ENCODE measurements at regions not wholly inside any gene's neighbourhood (a gene's known extent, or its start where the extent isn't known, plus 50 kb on each side); places are given as distances from the start of the nearest gene placed in this dataset.
A peak's percentile ranks its signal among the peaks of the same experiment; 100 is the strongest.

- POLR2A ChIA-PET, result no interaction called here
- Histone ChIP-seq H3K9me1 (replicated peaks; ENCODE audit: control insufficient read depth, extremely low read depth, insufficient read depth, low read length) (no peaks in the 10 kb centered on the region), H3K9me3 (replicated peaks; ENCODE audit: control insufficient read depth, insufficient read depth, low read length) (no peaks in the 10 kb centered on the region), H2AFZ (ENCODE audit: low read depth, low read length) (no peak overlapping the region), H3K4me3 (replicated peaks in 1 of 3; ENCODE audit: insufficient read depth in 1 of 3, low read depth in 1 of 3, low read length in 3 of 3) (no peak overlapping the region), H4K20me1 (replicated peaks; ENCODE audit: control insufficient read depth, extremely low read depth, insufficient read depth, low read length) (no peaks in the 10 kb centered on the region), H3K4me1 (ENCODE audit: control insufficient read depth, extremely low read depth, insufficient read depth, low read length) (peaks cover 26% of the 10 kb centered on the region), H3K9ac (replicated peaks; ENCODE audit: extremely low read depth, insufficient read depth, low read length) (no peak overlapping the region), H3K79me2 (ENCODE audit: control insufficient read depth, insufficient read depth, low read length) (no peaks in the 10 kb centered on the region), H3K27me3 (ENCODE audit: control insufficient read depth in 2 of 2, insufficient read depth in 2 of 2, low read length in 2 of 2) (no peaks in the 10 kb centered on the region), H3K36me3 (ENCODE audit: control insufficient read depth in 2 of 2, extremely low read depth in 1 of 2, insufficient read depth in 2 of 2, low read length in 2 of 2) (no peaks in the 10 kb centered on the region), H3K4me2 (ENCODE audit: insufficient read depth, low read length) (no peak overlapping the region), H3K27ac (ENCODE audit: insufficient read depth, low read depth, low read length) (no peak overlapping the region)
- CTCF ChIA-PET, result interaction anchor here (0.9 to 2.5 kb wide), 8 partner anchors 12 to 463 kb away, joined by 3 to 10 read pairs (median 4); partner anchors contain the start of gene BCOR
- FAIRE-seq (no peak), DNase-seq (ENCODE audit: low read depth, low spot score) (no peak)
- intact Hi-C loops (cut with micrococcal nuclease) (loop anchor here (1.0 to 5.0 kb wide), 6 partner anchors 59 to 751 kb away; no protein-coding TSS in a partner anchor), dilution Hi-C loops (cut with MboI; ENCODE audit: extremely low pct_ligation_motif_present, low sequenced_read_pairs) (no loop called here)
- TF ChIP-seq POLR2AphosphoS5 (IDR thresholded peaks at IDR 0.05; ENCODE audit: insufficient read depth, low read depth, low read length) (no peak), EZH2 (IDR thresholded peaks at IDR 0.05; ENCODE audit: borderline replicate concordance, low read depth, low read length, severe bottlenecking) (no peak), GATA2 (IDR thresholded peaks at IDR 0.05; ENCODE audit: insufficient read depth, insufficient read length, low read depth, low read length) (no peak), POLR2A (IDR thresholded peaks at IDR 0.05; ENCODE audit: low read depth, low read length) (no peak), MAX (IDR thresholded peaks at IDR 0.05; ENCODE audit: insufficient read depth, insufficient read length) (no peak)
- BruUV-seq (replicated peaks), result no TSS peak
These were observed 70.8 kb upstream of the BCOR start for GRCh38 chrX:40168480-40169011.

- Histone ChIP-seq H3K4me3 (replicated peaks in 1 of 3; ENCODE audit: insufficient read depth in 1 of 3, low read depth in 1 of 3, low read length in 3 of 3) (peak overlapping the region in 2 of 3 experiments; percentile 12 to 26), H3K4me2 (ENCODE audit: insufficient read depth, low read length) (peak overlapping the region; percentile 62), H3K27me3 (ENCODE audit: control insufficient read depth in 2 of 2, insufficient read depth in 2 of 2, low read length in 2 of 2) (no peaks in the 10 kb centered on the region), H3K27ac (ENCODE audit: insufficient read depth, low read depth, low read length) (no peak overlapping the region), H3K9me3 (replicated peaks; ENCODE audit: control insufficient read depth, insufficient read depth, low read length) (no peaks in the 10 kb centered on the region), H3K4me1 (ENCODE audit: control insufficient read depth, extremely low read depth, insufficient read depth, low read length) (peaks cover 20% of the 10 kb centered on the region), H4K20me1 (replicated peaks; ENCODE audit: control insufficient read depth, extremely low read depth, insufficient read depth, low read length) (no peaks in the 10 kb centered on the region), H3K9ac (replicated peaks; ENCODE audit: extremely low read depth, insufficient read depth, low read length) (peak overlapping the region; percentile 3), H3K79me2 (ENCODE audit: control insufficient read depth, insufficient read depth, low read length) (no peaks in the 10 kb centered on the region), H3K9me1 (replicated peaks; ENCODE audit: control insufficient read depth, extremely low read depth, insufficient read depth, low read length) (no peaks in the 10 kb centered on the region), H3K36me3 (ENCODE audit: control insufficient read depth in 2 of 2, extremely low read depth in 1 of 2, insufficient read depth in 2 of 2, low read length in 2 of 2) (no peaks in the 10 kb centered on the region), H2AFZ (ENCODE audit: low read depth, low read length) (peak overlapping the region; percentile 9)
- TF ChIP-seq EZH2 (IDR thresholded peaks at IDR 0.05; ENCODE audit: borderline replicate concordance, low read depth, low read length, severe bottlenecking) (no peak), CTCF (IDR thresholded peaks at IDR 0.05; ENCODE audit: extremely low read depth in 1 of 2, insufficient read depth in 1 of 2, low read depth in 1 of 2, low read length in 2 of 2) (no peak), POLR2A (IDR thresholded peaks at IDR 0.05; ENCODE audit: low read depth, low read length) (no peak), JUN (IDR thresholded peaks at IDR 0.05; ENCODE audit: borderline replicate concordance, insufficient read depth, insufficient read length, low read depth) (no peak), GATA2 (IDR thresholded peaks at IDR 0.05; ENCODE audit: insufficient read depth, insufficient read length, low read depth, low read length) (no peak), POLR2AphosphoS5 (IDR thresholded peaks at IDR 0.05; ENCODE audit: insufficient read depth, low read depth, low read length) (no peak), FOS (IDR thresholded peaks at IDR 0.05; ENCODE audit: borderline replicate concordance, insufficient read depth, low read length) (no peak), MYC (IDR thresholded peaks at IDR 0.05; ENCODE audit: low read depth, low read length) (no peak), MAX (IDR thresholded peaks at IDR 0.05; ENCODE audit: insufficient read depth, insufficient read length) (no peak)
- FAIRE-seq (no peak), DNase-seq (ENCODE audit: low read depth, low spot score) (no peak)
- dilution Hi-C loops (cut with MboI; ENCODE audit: extremely low pct_ligation_motif_present, low sequenced_read_pairs) (no loop called here), intact Hi-C loops (cut with micrococcal nuclease) (loop anchor here (5.0 kb wide), 2 partner anchors 261 to 751 kb away; no protein-coding TSS in a partner anchor)
- no TSS peak for BruUV-seq (replicated peaks)
- ChIA-PET CTCF (interaction anchor here (0.9 to 2.5 kb wide), 7 partner anchors 12 to 463 kb away, joined by 3 to 10 read pairs (median 5); partner anchors contain the start of gene BCOR), POLR2A (no interaction called here)
These were observed 70.2 kb upstream of the BCOR start for GRCh38 chrX:40167850-40168479.

Measured in endothelial cell of umbilical vein (primary cell).